SK-N-SH treated with all-trans-retinoic acid at 6 μM for 48 hours (cell line): ENCODE measurements at regions not wholly inside any gene's neighbourhood (a gene's known extent, or its start where the extent isn't known, plus 50 kb on each side); places are given as distances from the start of the nearest gene placed in this dataset.

Experiments
- ATAC-seq: fragments of 200-7000 bp; cut with Tn5 transposase; 3 replicates; pipeline ENCODE4 v1.9.1; 2020; ENCODE audit warnings: mild to moderate bottlenecking, moderate library complexity
- ARNTL ChIP-seq: fragments of 450-650 bp; formaldehyde crosslinking; IDR thresholded peaks from 2 replicates; pipeline ENCODE4 v1.5.0; 2020; ENCODE audit warnings: low read depth, mild to moderate bottlenecking, moderate library complexity, borderline replicate concordance
- BACH2 ChIP-seq: fragments of 250-450 bp; sonication (Bioruptor Pico); IDR thresholded peaks from 2 replicates; pipeline ENCODE4 v1.9.0; 2021; ENCODE audit warnings: mild to moderate bottlenecking, borderline replicate concordance
- CSDC2 ChIP-seq: fragments of 250-450 bp; sonication (Bioruptor Pico); IDR thresholded peaks from 2 replicates; pipeline ENCODE4 v1.5.0; 2020; ENCODE audit warnings: mild to moderate bottlenecking, moderate library complexity
- ESRRG ChIP-seq: fragments of 250-450 bp; sonication (Bioruptor Pico); IDR thresholded peaks from 2 replicates; pipeline ENCODE4 v1.6.1; 2021; ENCODE audit warnings: mild to moderate bottlenecking
- ISL1 ChIP-seq: fragments of 250-450 bp; sonication (Bioruptor Pico); IDR thresholded peaks from 2 replicates; pipeline ENCODE4 v2.1.2; 2022; ENCODE audit warnings: mild to moderate bottlenecking, moderate library complexity
- OSR1 ChIP-seq: fragments of 250-450 bp; sonication (Bioruptor Pico); IDR thresholded peaks from 2 replicates; pipeline ENCODE4 v1.8.0; 2022; ENCODE audit warnings: moderate library complexity, mild to moderate bottlenecking, inconsistent platforms
- PPARA ChIP-seq: fragments of 250-450 bp; sonication (Bioruptor Pico); IDR thresholded peaks from 2 replicates; pipeline ENCODE4 v1.5.0; 2020; ENCODE audit warnings: mild to moderate bottlenecking, borderline replicate concordance
- RARB ChIP-seq: fragments of 250-450 bp; sonication (Bioruptor Pico); IDR thresholded peaks from 2 replicates; pipeline ENCODE4 v1.8.0; 2021; ENCODE audit warnings: mild to moderate bottlenecking, moderate library complexity
- TCF4 ChIP-seq: fragments of 250-450 bp; sonication (Bioruptor Pico); IDR thresholded peaks from 2 replicates; pipeline ENCODE4 v1.8.0; 2021; ENCODE audit warnings: mild to moderate bottlenecking, moderate library complexity, borderline replicate concordance
- TOX ChIP-seq: fragments of 250-450 bp; sonication (Bioruptor Pico); IDR thresholded peaks from 2 replicates; pipeline ENCODE4 v1.8.0; 2021; ENCODE audit warnings: mild to moderate bottlenecking, moderate library complexity, borderline replicate concordance
- ZC3H10 ChIP-seq: fragments of 250-450 bp; sonication (Bioruptor Pico); IDR thresholded peaks from 2 replicates; pipeline ENCODE4 v1.5.1; 2021; ENCODE audit warnings: mild to moderate bottlenecking, moderate library complexity
- ZFP3 ChIP-seq: fragments of 250-450 bp; sonication (Bioruptor Pico); IDR thresholded peaks from 2 replicates; pipeline ENCODE4 v1.5.0; 2020; ENCODE audit warnings: mild to moderate bottlenecking, moderate library complexity
- ZFP30 ChIP-seq: fragments of 450-650 bp; formaldehyde crosslinking; IDR thresholded peaks from 2 replicates; pipeline ENCODE4 v1.5.0; 2022; ENCODE audit warnings: mild to moderate bottlenecking, moderate library complexity
- ZNF565 ChIP-seq: fragments of 450-650 bp; formaldehyde crosslinking; conservative IDR thresholded peaks from 2 replicates; pipeline ENCODE4 v1.5.0; 2020; ENCODE audit warnings: low read depth, mild to moderate bottlenecking, moderate library complexity
- ZNF8 ChIP-seq: fragments of 450-650 bp; formaldehyde crosslinking; IDR thresholded peaks from 2 replicates; pipeline ENCODE4 v1.5.0; 2020; ENCODE audit warnings: mild to moderate bottlenecking, moderate library complexity
- TF ChIP-seq, protein P1 (sequence below): fragments of 250-450 bp; sonication (Bioruptor Pico); IDR thresholded peaks from 2 replicates; pipeline ENCODE4 v1.5.0; 2020; ENCODE audit warnings: mild to moderate bottlenecking, moderate library complexity
- TF ChIP-seq, protein P2 (sequence below): fragments of 250-450 bp; sonication (Bioruptor Pico); IDR thresholded peaks from 2 replicates; pipeline ENCODE4 v1.5.1; 2020; ENCODE audit warnings: low read depth, mild to moderate bottlenecking, moderate library complexity
- TF ChIP-seq, protein P3 (sequence below): fragments of 250-450 bp; sonication (Bioruptor Pico); IDR thresholded peaks from 2 replicates; pipeline ENCODE4 v1.8.0; 2021; ENCODE audit warnings: low read depth, mild to moderate bottlenecking, moderate library complexity, borderline replicate concordance
- TF ChIP-seq, protein P4 (sequence below): fragments of 250-450 bp; sonication (Bioruptor Pico); IDR thresholded peaks from 2 replicates; pipeline ENCODE4 v1.8.0; 2020; ENCODE audit warnings: mild to moderate bottlenecking, moderate library complexity, borderline replicate concordance
- TF ChIP-seq, protein P5 (sequence below): fragments of 250-450 bp; sonication (Bioruptor Pico); IDR thresholded peaks from 2 replicates; pipeline ENCODE4 v1.5.1; 2021; ENCODE audit warnings: mild to moderate bottlenecking, moderate library complexity

DNA sequence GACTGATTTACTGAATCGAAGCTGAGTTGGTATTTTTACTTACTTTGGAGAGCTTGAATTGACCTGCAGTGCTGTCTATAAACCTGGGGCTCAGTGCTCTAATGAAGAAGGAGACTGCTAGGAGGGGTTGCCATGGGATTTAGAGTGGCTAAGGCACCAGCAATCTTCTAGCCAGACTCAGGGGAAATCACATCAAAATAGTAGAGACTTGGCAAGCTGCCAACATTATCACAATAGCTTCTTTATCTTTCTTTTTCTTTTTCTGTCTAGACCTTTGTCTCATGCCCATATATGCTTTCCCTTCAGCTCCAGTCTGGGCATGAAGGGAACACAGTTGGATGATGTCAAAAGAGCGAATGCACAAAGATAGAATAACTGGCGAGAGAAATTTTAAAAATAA is 301.1 kb upstream of the DPYD start:
- ATAC-seq, result no peak; the same call in 2 of the 3 replicates
- TF ChIP-seq PPARA (CRISPR knock-in tag) (no peak), ESRRG (CRISPR knock-in tag) (no peak), ISL1 (CRISPR knock-in tag) (0 out of 2 replicates have a peak, but pooled peaks have one; percentile 23)

DNA sequence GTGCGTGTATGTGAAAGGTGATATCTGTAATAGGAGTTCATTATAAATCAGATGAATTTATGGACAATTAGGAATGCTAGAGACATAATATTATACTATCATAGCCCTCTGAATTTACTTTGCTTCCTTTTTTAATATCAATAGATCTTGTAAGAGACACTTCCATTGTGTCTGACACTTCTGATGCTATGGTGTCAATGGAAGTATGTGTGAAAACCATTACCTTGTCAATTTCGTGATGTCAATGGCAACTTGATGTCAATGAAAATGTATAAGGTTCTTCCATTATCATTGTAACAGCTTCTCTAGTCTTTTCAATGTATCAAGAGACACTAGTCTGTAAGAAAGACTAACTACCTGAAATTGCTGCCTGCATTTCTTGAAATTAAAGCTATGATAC is 296.8 kb upstream of the DPYD start:
- ATAC-seq, result no peak
- TF ChIP-seq, protein P1, sequence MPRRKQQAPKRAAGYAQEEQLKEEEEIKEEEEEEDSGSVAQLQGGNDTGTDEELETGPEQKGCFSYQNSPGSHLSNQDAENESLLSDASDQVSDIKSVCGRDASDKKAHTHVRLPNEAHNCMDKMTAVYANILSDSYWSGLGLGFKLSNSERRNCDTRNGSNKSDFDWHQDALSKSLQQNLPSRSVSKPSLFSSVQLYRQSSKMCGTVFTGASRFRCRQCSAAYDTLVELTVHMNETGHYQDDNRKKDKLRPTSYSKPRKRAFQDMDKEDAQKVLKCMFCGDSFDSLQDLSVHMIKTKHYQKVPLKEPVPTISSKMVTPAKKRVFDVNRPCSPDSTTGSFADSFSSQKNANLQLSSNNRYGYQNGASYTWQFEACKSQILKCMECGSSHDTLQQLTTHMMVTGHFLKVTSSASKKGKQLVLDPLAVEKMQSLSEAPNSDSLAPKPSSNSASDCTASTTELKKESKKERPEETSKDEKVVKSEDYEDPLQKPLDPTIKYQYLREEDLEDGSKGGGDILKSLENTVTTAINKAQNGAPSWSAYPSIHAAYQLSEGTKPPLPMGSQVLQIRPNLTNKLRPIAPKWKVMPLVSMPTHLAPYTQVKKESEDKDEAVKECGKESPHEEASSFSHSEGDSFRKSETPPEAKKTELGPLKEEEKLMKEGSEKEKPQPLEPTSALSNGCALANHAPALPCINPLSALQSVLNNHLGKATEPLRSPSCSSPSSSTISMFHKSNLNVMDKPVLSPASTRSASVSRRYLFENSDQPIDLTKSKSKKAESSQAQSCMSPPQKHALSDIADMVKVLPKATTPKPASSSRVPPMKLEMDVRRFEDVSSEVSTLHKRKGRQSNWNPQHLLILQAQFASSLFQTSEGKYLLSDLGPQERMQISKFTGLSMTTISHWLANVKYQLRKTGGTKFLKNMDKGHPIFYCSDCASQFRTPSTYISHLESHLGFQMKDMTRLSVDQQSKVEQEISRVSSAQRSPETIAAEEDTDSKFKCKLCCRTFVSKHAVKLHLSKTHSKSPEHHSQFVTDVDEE (CRISPR knock-in tag), result no peak
- TF ChIP-seq RARB (CRISPR knock-in tag) (no peak), OSR1 (CRISPR knock-in tag) (no peak), ARNTL (CRISPR knock-in tag) (no peak), ISL1 (CRISPR knock-in tag) (no peak), ZNF8 (CRISPR knock-in tag) (no peak), ZC3H10 (CRISPR knock-in tag) (no peak), ZFP3 (CRISPR knock-in tag) (no peak), ZNF565 (CRISPR knock-in tag) (no peak), BACH2 (CRISPR knock-in tag) (no peak), ESRRG (CRISPR knock-in tag) (no peak), CSDC2 (CRISPR knock-in tag) (no peak), PPARA (CRISPR knock-in tag) (no peak), TCF4 (CRISPR knock-in tag) (no peak)
- TF ChIP-seq, protein P2, sequence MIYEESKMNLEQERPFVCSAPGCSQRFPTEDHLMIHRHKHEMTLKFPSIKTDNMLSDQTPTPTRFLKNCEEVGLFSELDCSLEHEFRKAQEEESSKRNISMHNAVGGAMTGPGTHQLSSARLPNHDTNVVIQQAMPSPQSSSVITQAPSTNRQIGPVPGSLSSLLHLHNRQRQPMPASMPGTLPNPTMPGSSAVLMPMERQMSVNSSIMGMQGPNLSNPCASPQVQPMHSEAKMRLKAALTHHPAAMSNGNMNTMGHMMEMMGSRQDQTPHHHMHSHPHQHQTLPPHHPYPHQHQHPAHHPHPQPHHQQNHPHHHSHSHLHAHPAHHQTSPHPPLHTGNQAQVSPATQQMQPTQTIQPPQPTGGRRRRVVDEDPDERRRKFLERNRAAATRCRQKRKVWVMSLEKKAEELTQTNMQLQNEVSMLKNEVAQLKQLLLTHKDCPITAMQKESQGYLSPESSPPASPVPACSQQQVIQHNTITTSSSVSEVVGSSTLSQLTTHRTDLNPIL (CRISPR knock-in tag), result no peak
- TF ChIP-seq, protein P3, sequence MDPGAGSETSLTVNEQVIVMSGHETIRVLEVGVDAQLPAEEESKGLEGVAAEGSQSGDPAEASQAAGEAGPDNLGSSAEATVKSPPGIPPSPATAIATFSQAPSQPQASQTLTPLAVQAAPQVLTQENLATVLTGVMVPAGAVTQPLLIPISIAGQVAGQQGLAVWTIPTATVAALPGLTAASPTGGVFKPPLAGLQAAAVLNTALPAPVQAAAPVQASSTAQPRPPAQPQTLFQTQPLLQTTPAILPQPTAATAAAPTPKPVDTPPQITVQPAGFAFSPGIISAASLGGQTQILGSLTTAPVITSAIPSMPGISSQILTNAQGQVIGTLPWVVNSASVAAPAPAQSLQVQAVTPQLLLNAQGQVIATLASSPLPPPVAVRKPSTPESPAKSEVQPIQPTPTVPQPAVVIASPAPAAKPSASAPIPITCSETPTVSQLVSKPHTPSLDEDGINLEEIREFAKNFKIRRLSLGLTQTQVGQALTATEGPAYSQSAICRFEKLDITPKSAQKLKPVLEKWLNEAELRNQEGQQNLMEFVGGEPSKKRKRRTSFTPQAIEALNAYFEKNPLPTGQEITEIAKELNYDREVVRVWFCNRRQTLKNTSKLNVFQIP (CRISPR knock-in tag), result no peak

DNA sequence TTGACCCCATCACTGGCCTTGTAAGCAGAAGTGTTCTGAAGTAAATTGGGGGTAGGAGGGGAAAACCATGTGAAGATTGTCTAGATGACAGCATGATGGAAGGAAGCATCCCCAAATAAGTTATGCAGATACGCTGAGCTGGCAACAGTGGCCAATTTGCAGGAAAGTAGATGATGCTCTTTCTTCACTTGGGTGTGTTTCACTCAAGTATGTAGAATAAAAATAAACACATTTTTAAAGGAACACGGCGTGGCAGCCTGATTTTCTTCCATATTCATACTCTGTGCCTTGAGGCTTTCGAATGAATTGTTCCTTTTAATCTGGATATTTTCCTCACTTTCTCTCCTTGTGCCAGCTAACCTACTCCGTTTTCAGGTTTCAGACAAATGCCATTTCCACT is 295.5 kb upstream of the DPYD start:
- TF ChIP-seq, protein P2 (CRISPR knock-in tag), result no peak
- TF ChIP-seq ZNF565 (CRISPR knock-in tag) (no peak), ZFP3 (CRISPR knock-in tag) (no peak), ZC3H10 (CRISPR knock-in tag) (no peak), CSDC2 (CRISPR knock-in tag) (no peak), BACH2 (CRISPR knock-in tag) (no peak), OSR1 (CRISPR knock-in tag) (no peak), ISL1 (CRISPR knock-in tag) (no peak), TOX (no peak), ZNF8 (CRISPR knock-in tag) (no peak), ZFP30 (no peak), TCF4 (CRISPR knock-in tag) (no peak), RARB (CRISPR knock-in tag) (no peak), ESRRG (CRISPR knock-in tag) (no peak)
- TF ChIP-seq, protein P4, sequence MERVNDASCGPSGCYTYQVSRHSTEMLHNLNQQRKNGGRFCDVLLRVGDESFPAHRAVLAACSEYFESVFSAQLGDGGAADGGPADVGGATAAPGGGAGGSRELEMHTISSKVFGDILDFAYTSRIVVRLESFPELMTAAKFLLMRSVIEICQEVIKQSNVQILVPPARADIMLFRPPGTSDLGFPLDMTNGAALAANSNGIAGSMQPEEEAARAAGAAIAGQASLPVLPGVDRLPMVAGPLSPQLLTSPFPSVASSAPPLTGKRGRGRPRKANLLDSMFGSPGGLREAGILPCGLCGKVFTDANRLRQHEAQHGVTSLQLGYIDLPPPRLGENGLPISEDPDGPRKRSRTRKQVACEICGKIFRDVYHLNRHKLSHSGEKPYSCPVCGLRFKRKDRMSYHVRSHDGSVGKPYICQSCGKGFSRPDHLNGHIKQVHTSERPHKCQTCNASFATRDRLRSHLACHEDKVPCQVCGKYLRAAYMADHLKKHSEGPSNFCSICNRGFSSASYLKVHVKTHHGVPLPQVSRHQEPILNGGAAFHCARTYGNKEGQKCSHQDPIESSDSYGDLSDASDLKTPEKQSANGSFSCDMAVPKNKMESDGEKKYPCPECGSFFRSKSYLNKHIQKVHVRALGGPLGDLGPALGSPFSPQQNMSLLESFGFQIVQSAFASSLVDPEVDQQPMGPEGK (CRISPR knock-in tag), result no peak
- TF ChIP-seq, protein P3 (CRISPR knock-in tag), result no peak
- TF ChIP-seq, protein P5, sequence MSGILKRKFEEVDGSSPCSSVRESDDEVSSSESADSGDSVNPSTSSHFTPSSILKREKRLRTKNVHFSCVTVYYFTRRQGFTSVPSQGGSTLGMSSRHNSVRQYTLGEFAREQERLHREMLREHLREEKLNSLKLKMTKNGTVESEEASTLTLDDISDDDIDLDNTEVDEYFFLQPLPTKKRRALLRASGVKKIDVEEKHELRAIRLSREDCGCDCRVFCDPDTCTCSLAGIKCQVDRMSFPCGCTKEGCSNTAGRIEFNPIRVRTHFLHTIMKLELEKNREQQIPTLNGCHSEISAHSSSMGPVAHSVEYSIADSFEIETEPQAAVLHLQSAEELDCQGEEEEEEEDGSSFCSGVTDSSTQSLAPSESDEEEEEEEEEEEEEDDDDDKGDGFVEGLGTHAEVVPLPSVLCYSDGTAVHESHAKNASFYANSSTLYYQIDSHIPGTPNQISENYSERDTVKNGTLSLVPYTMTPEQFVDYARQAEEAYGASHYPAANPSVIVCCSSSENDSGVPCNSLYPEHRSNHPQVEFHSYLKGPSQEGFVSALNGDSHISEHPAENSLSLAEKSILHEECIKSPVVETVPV (CRISPR knock-in tag), result no peak
- TF ChIP-seq, protein P1 (CRISPR knock-in tag), result no peak
- ATAC-seq, result no peak
